ENCODE measurements at regions not wholly inside any gene's neighbourhood (a gene's known extent, or its start where the extent isn't known, plus 50 kb on each side); places are given as distances from the start of the nearest gene placed in this dataset.

GRCh38 chr4:12296366-12296765 is 867.7 kb upstream of the HS3ST1 start:
- TF ChIP-seq POLR2A (IDR thresholded peaks at IDR 0.05) (no peak), CTCF (IDR thresholded peaks at IDR 0.05) (no peak)
